ENCODE measurements at regions not wholly inside any gene's neighbourhood (a gene's known extent, or its start where the extent isn't known, plus 50 kb on each side); places are given as distances from the start of the nearest gene placed in this dataset.

GRCh38 chr20:24747010-24747712 is 201.9 kb upstream of the CST7 start:
- TF ChIP-seq ZNF221 (tag by site-specific recombination; IDR thresholded peaks at IDR 0.05; ENCODE audit: borderline replicate concordance), result no peak
- TF ChIP-seq MEIS1 (CRISPR knock-in tag; IDR thresholded peaks at IDR 0.05; ENCODE audit: borderline replicate concordance), result no peak
- no peak for TF ChIP-seq ZNF138 (tag by site-specific recombination; IDR thresholded peaks at IDR 0.05; ENCODE audit: borderline replicate concordance)
- no peak for TF ChIP-seq ZNF398 (tag by site-specific recombination; IDR thresholded peaks at IDR 0.05)
- TF ChIP-seq YY1 (tag by site-specific recombination; IDR thresholded peaks at IDR 0.05), result no peak
- TF ChIP-seq ZNF548 (tag by site-specific recombination; IDR thresholded peaks at IDR 0.05), result no peak
- no peak for TF ChIP-seq ZNF544 (tag by site-specific recombination; IDR thresholded peaks at IDR 0.05)
- no peak for TF ChIP-seq ZNF10 (tag by site-specific recombination; IDR thresholded peaks at IDR 0.05)
- no peak for TF ChIP-seq CTCF (tag by site-specific recombination; IDR thresholded peaks at IDR 0.05)
- TF ChIP-seq ZNF16 (tag by site-specific recombination; IDR thresholded peaks at IDR 0.05; ENCODE audit: low read depth), result no peak
- TF ChIP-seq KLF1 (tag by site-specific recombination; IDR thresholded peaks at IDR 0.05), result no peak
